Stimulated activated naive B cell treated with anti-CD40 and anti-IgM and Interleukin-4, amounts not matched to agents 10 μg/mL and 1 μg/mL and 100 μg/mL, for 72 hours (primary cell): ENCODE measurements at regions not wholly inside any gene's neighbourhood (a gene's known extent, or its start where the extent isn't known, plus 50 kb on each side); places are given as distances from the start of the nearest gene placed in this dataset.

Experiments used
- ATAC-seq, 2 donors: fragments of 150-1000 bp; cut with Tn5 transposase; replicated peaks; 2 replicates each; pipeline ENCODE4 v1.10.0; 2021; ENCODE audit warnings: moderate library complexity in 1 of 2
- DNase-seq: peaks from one replicate; pipeline ENCODE4 v3.0.0; 2021
- H3K27ac Mint-ChIP-seq: one replicate; pipeline ENCODE4 v1.8.0; 2022; ENCODE audit warnings: mild to moderate bottlenecking, mixed read lengths
- H3K27me3 Mint-ChIP-seq, 2 donors: one replicate each; pipeline ENCODE4 v1.8.0; 2022; ENCODE audit warnings: mixed read lengths in 2 of 2
- H3K36me3 Mint-ChIP-seq, 2 donors: one replicate each; pipeline ENCODE4 v1.8.0; 2022; ENCODE audit warnings: mixed read lengths in 2 of 2, mild to moderate bottlenecking in 1 of 2
- H3K4me1 Mint-ChIP-seq, 2 donors: one replicate each; pipeline ENCODE4 v1.8.0; 2022; ENCODE audit warnings: mixed read lengths in 2 of 2, mild to moderate bottlenecking in 1 of 2
- H3K4me3 Mint-ChIP-seq, 2 donors: one replicate each; pipeline ENCODE4 v1.8.0; 2022; ENCODE audit warnings: mild to moderate bottlenecking in 2 of 2, mixed read lengths in 2 of 2, moderate library complexity in 1 of 2
- H3K9me3 Mint-ChIP-seq, 2 donors: one replicate each; pipeline ENCODE4 v1.8.0; 2022; ENCODE audit warnings: mixed read lengths in 2 of 2, mild to moderate bottlenecking in 1 of 2

DNA sequence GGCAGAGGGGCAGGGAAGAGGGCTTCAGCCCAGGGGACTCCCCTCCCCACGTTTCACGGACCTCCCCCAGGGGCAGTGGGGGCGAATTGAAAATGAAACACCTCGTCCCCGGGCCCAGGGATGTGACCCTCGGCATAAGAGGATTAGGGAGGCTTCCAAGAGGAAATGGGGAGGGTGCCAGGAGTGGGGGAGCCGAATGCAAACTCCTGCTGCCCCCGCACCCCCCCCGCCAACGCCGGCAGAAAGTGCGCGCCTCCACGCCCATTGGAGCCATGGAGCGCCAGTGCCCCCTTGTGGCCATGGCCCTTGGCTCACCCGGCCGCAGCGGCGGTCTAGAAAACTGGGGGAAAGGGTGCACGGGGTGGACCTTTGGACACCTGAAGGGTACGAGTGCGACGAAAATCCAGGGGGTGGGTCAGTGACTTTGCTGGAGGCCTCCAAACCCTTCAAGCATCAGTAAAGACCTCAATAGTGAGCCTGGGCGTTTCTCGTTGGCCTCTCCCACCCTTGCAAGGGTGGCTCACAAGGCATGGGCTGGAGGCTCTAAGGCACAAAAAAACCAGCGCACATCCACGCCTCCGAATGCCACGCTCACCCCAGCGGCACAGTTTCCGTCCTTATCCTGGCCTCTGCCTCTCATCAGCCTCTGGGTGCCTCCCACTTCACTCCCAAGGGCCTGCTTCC lies 120.8 kb upstream of the PJA1 start:
- Mint-ChIP-seq H3K4me1 (peaks cover 0 to 2% of the 10 kb centered on the region in 2 donors), H3K27me3 (peaks cover 5 to 33% of the 10 kb centered on the region in 2 donors), H3K9me3 (no peaks in the 10 kb centered on the region), H3K36me3 (no peaks in the 10 kb centered on the region), H3K4me3 (peak overlapping the region; percentile 47 to 55), H3K27ac (no peak overlapping the region)
- ATAC-seq (peak; percentile 75 to 90), DNase-seq (peak; percentile 18)

DNA sequence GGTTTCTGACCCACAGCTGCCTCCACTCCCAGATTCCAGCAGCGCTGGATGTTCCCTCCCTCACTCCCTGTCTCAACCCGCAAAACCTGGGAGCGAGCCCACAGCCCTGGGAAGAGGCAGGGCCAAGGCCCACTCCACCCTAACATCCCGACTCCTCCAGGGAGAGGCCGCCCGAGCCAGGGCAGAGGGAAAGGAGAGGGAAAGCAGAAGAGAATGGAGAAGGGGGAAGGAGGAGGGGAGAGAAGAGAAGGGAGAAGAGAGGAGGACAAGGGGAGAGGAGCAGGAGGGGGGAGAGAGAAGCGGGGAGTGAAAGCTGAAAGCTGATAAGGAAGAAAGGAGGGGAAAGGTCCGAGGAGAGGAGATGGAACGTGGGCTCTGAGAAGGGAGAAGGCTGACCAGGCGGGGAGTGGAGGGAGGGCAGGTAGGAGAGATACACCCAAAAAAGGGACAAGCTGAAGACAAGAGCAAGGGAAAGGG lies 120.2 kb upstream of the PJA1 start:
- peaks cover 5 to 29% of the 10 kb centered on the region in 2 donors for H3K27me3 Mint-ChIP-seq
- no peak for ATAC-seq
- H3K9me3 Mint-ChIP-seq: no peaks in the 10 kb centered on the region
- peak overlapping the region; percentile 47 to 55 for H3K4me3 Mint-ChIP-seq
- H3K36me3 Mint-ChIP-seq: no peaks in the 10 kb centered on the region
- no peak overlapping the region for H3K27ac Mint-ChIP-seq
- peaks cover 0 to 2% of the 10 kb centered on the region in 2 donors for H3K4me1 Mint-ChIP-seq
- DNase-seq: no peak

DNA sequence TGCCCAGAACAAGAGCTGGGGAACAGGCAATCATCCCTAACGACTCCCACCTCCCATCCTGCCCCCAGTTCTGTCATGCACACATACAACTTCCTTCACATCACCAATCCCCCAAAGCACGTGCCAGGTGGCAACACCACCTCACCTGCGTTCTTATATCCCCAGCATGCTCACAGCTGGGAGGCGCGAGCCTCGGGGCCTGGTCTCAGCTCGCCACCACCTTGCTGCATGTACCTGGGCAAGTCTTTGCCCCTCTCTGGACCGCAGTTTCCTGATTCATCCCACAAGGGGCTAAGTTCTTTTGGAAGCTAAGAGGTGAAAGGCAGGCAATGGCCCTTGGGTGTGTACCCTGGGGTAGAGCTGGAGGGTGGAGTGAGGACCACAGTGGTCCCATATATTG lies 119.2 kb upstream of the PJA1 start:
- Mint-ChIP-seq H3K4me3 (no peak overlapping the region), H3K27me3 (peaks cover 11 to 31% of the 10 kb centered on the region in 2 donors), H3K27ac (no peak overlapping the region), H3K4me1 (peaks cover 0 to 2% of the 10 kb centered on the region in 2 donors), H3K9me3 (no peaks in the 10 kb centered on the region), H3K36me3 (no peaks in the 10 kb centered on the region)
- DNase-seq (no peak), ATAC-seq (no peak)

DNA sequence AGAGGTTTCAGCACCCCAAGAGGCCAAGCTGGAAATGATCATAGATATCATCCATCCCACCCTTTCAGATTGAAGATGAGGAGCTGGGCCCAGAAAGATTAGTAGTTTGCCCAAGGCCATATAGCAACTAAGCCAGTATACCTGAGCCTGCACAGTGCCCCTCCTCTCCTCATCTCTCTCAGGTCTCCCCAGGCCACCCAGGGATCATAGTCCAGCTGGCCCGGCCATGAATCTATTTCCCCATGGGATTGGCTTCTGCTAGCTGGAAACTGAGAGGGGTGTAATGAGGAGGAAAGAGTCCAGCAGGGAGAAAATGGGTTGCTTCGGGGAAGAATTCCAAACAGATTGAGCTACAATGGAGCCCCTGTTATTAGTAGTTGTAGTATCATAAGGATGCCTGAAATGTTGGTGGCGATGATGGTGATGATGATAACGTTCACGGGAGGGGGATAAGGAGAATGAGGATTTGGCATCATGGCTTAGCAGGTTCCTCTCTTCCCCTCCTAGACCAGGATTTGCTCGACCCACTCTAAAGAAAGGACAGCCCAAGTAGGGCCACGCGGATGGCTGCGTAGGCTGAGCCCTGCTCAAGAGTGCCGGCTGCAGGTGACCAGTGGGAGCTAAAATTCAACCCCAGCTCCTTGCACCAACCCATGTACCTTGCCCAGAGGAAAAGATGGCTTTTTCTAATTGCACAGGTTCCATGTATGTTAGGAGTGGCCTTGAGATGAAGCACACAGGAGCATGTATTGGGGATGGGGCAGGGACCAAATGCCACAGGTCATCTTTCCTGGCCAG lies 117.8 kb upstream of the PJA1 start:
- peaks cover 6 to 32% of the 10 kb centered on the region in 2 donors for H3K27me3 Mint-ChIP-seq
- no peaks in the 10 kb centered on the region for H3K9me3 Mint-ChIP-seq
- H3K4me1 Mint-ChIP-seq: peaks cover 0 to 2% of the 10 kb centered on the region in 2 donors
- H3K36me3 Mint-ChIP-seq: no peaks in the 10 kb centered on the region
- DNase-seq (no peak), ATAC-seq (no peak)
- no peak overlapping the region for H3K27ac Mint-ChIP-seq
- H3K4me3 Mint-ChIP-seq: no peak overlapping the region

DNA sequence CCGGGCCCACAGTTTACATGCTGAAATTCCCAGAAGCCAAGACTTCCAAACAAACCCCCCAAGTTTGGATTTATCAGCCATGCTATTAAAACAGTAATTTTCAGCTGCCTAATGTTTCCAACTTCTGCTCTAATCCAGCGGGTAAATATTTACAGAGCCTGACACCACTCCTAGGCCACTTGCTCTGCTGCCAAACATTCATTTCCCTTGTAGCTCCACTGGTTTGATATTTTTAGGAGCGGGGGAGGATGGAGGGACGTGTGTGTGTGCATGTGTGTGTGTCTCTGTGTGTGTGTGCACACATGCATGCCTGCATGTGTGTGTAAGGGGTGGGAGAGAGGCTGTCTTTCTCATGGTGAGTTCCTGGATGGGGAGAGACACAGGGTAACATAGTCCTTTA lies 115.7 kb upstream of the PJA1 start:
- DNase-seq (no peak), ATAC-seq (no peak)
- peaks cover 14 to 33% of the 10 kb centered on the region in 2 donors for H3K27me3 Mint-ChIP-seq
- no peak overlapping the region for H3K4me3 Mint-ChIP-seq
- H3K36me3 Mint-ChIP-seq: no peaks in the 10 kb centered on the region
- H3K4me1 Mint-ChIP-seq: peaks cover 0 to 2% of the 10 kb centered on the region in 2 donors
- H3K9me3 Mint-ChIP-seq: no peaks in the 10 kb centered on the region
- H3K27ac Mint-ChIP-seq: no peak overlapping the region

DNA sequence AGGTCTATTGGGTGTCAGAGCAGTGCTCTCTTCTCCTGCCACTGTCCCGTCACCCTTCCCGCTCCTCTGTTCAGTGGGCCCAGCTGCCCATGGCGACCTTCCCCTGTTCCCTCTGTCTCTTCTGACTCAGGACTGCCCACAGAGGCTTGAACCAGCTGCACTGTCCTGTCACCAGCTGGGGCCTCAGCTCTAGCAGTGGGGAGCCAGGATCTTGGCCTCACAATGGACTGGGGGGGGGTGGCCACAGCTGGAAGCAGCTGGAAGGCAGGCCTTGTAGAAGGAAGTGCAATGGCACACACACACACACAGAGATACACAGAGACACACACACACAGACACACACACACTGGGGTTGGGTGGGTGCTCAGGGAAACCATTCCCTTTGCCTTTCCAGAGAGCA lies 114.0 kb upstream of the PJA1 start:
- no peak for DNase-seq
- Mint-ChIP-seq H3K4me1 (no peaks in the 10 kb centered on the region), H3K4me3 (no peak overlapping the region), H3K36me3 (no peaks in the 10 kb centered on the region), H3K27me3 (peaks cover 19 to 28% of the 10 kb centered on the region in 2 donors), H3K9me3 (no peaks in the 10 kb centered on the region), H3K27ac (no peak overlapping the region)
- ATAC-seq: no peak

DNA sequence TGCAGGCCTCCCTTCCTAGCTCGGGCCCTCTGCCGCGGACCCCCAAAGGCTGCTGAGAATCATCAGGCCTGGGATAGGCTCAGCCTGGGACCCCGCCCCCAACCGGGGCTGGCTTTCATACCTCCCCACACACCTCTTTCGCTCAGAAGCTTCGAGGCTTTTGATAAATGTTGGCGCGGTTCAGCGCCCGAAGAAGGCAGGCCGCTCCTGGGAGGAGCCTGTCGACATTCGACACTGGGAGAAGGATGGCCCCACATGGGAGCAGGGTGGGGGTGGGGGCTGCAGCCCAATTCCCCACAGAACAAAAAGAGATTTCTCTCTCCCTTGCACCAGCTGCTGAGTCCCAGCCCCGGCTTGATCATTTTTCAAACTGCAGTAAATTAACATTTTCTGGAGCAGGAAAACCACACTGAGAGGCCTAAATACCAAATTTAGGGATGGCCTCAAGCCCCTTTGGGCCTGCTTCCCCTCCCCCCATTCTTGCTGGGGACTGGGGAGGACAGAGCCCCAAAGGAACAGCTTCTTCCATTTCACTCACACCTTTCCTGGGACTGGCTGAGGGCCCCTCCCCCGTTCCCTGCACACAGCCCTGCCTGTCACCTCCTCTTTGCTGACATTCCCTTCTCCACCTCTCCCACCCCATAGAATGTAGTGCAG lies 112.9 kb upstream of the PJA1 start:
- Mint-ChIP-seq H3K4me3 (no peak overlapping the region), H3K4me1 (no peaks in the 10 kb centered on the region), H3K9me3 (no peaks in the 10 kb centered on the region), H3K27ac (no peak overlapping the region), H3K36me3 (no peaks in the 10 kb centered on the region), H3K27me3 (peaks cover 19 to 35% of the 10 kb centered on the region in 2 donors)
- no peak for ATAC-seq
- DNase-seq: no peak

DNA sequence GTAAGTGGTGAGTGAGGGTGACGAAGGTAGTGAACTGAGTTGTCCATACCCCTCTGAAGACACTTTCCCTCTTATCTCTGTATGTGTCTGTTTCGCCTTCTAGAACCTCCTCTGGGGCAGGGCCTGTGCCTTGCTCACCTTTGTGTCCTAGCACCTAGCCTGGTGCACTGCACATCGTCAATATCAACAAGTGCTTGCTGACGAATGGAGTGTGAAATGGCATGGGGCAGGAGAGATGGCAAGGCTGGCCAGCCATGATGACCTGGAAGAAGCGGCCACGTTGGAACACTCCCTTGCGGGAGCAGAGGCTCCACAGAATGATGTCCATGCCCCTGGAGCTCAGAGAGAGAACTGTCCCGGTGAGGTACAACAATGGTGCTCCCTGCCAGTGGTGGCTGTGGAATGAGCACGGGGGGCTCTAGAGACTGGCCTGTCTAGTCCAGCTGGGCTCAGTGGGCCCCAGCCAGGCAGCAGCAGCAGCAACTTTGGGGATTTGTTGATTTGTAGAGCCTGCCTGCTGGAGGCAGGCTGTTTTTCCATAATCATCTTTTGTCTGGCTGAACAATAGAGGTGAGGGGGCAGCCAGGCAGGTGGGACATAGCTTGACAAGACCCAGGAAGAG lies 112.2 kb upstream of the PJA1 start:
- no peak for ATAC-seq
- DNase-seq: no peak
- Mint-ChIP-seq H3K27me3 (peaks cover 19 to 38% of the 10 kb centered on the region in 2 donors), H3K36me3 (no peaks in the 10 kb centered on the region), H3K4me3 (no peak overlapping the region), H3K4me1 (no peaks in the 10 kb centered on the region), H3K9me3 (no peaks in the 10 kb centered on the region), H3K27ac (no peak overlapping the region)

DNA sequence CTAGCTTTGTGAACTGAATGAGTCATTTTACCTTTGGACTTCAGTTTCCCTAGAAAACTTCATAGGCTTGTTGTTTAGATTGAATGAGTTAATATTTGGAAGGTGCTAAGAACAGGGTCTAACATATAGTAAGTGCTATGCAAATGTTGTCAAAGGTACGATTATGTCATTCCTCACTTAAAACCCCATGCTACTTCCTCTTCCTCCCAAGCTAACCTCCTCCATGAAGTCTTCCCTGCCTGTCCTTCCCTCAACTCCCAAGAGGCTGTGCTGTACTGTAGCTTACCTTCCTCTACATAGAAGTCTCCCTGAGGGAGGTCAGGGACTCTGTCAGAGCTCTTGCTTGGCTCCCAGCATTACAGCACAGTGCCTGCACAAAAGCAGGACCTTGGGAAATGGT lies 103.4 kb upstream of the PJA1 start:
- peak in 1 of 2 donors; percentile 12 for ATAC-seq
- Mint-ChIP-seq H3K9me3 (no peaks in the 10 kb centered on the region), H3K36me3 (no peaks in the 10 kb centered on the region), H3K27me3 (peaks cover 7 to 12% of the 10 kb centered on the region in 2 donors), H3K27ac (no peak overlapping the region), H3K4me1 (peaks cover 2 to 7% of the 10 kb centered on the region in 2 donors), H3K4me3 (no peak overlapping the region)
- DNase-seq: no peak

DNA sequence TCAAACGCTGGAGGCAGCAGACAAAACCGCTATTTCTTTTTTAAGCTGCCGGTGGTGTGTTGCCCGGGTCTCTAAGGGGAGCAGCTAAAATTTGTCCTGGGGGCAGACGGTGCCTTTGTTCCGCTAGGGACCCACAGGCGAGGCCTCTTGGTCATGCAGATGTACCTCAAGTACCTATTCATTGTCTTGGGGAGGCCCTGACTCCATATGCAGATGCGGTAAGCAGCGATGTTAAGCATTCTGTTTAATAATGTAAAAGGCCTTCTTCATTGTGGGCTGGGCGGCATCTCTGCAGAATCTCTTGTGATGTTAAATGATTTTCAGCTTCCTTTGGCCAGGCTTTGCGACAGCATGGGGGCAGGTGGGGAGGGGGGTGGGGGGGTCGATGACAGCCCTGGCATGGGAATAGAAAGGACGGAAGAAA lies 98.9 kb upstream of the PJA1 start:
- DNase-seq (no peak), ATAC-seq (no peak)
- Mint-ChIP-seq H3K4me3 (no peak overlapping the region), H3K4me1 (peaks cover 2 to 7% of the 10 kb centered on the region in 2 donors), H3K36me3 (no peaks in the 10 kb centered on the region), H3K27me3 (peaks cover 23 to 25% of the 10 kb centered on the region in 2 donors), H3K27ac (no peak overlapping the region), H3K9me3 (no peaks in the 10 kb centered on the region)

DNA sequence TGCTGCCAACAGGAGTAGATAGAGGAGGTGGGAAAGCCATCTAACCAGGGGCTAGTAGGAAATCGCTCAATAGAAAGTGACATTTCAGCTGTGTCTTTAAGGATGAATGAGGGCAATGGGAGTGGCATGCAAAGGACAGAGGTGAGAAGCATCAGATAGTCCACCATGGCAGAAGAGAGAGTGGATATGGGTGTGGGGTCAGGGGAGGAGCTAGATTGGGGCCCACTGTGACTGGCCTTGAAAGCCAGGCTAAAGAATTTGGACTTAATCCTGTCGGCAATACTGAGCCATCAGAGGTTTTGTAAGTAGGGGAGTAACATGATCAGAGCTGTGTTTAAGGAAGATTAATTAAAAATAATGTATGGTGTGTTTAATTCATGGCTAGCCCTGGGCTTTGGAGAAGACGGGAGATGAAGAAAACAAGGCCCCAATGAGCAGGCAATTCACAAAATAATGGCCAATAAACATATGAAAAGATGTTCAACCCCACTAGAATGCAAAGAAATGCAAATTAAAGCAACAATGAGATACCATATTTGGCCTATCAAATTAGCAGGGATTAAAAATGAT lies 98.1 kb upstream of the PJA1 start:
- no peak overlapping the region for H3K4me3 Mint-ChIP-seq
- H3K27ac Mint-ChIP-seq: no peak overlapping the region
- H3K9me3 Mint-ChIP-seq: no peaks in the 10 kb centered on the region
- no peaks in the 10 kb centered on the region for H3K36me3 Mint-ChIP-seq
- peaks cover 23 to 25% of the 10 kb centered on the region in 2 donors for H3K27me3 Mint-ChIP-seq
- peaks cover 0 to under 1% of the 10 kb centered on the region in 2 donors for H3K4me1 Mint-ChIP-seq
- DNase-seq: no peak
- ATAC-seq: no peak

DNA sequence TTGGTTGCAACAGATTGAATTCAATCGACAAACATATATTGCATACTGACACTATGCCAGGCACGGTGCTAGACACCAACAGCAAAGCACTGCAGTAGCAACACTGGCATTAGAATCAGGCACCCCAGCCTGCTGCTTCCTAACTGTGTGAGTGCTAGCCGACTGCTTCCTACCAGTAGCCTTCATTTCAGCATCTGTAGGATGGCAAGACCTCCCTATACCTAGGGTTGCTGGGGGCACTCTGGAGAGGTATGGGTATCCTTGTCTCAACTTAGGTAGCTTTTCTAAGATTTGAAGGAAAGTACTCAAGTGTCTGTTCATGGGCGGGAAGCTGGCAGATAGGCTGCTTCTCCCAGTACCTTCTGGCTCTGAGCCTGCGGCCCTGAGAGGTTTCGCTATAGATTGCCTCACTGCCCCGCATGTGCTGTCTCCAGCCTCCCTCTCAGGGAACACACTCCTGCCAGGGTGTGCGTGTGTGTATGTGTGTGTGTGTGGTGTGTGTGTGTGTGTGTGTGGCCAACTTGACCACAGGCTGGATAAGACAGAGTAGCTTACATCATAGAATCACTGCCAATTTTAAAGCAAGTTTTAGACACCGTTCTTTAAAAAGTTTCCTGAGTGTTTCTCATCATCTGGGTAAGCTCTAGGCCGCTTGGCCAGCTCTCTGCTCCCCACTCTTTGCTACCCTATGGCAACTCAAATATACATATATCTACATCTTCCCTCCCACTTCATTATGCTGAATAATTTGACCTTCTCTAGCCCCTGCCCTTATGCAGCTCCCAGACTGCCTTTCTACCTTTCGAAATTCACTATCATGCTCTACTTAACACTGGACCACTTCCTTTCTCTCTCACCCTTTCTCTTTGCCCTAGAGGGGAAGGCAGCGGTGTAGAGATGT lies 97.0 kb upstream of the PJA1 start:
- Mint-ChIP-seq H3K4me1 (no peaks in the 10 kb centered on the region), H3K36me3 (no peaks in the 10 kb centered on the region), H3K4me3 (no peak overlapping the region), H3K9me3 (no peaks in the 10 kb centered on the region), H3K27me3 (peaks cover 23 to 25% of the 10 kb centered on the region in 2 donors), H3K27ac (no peak overlapping the region)
- no peak for ATAC-seq
- DNase-seq: no peak

DNA sequence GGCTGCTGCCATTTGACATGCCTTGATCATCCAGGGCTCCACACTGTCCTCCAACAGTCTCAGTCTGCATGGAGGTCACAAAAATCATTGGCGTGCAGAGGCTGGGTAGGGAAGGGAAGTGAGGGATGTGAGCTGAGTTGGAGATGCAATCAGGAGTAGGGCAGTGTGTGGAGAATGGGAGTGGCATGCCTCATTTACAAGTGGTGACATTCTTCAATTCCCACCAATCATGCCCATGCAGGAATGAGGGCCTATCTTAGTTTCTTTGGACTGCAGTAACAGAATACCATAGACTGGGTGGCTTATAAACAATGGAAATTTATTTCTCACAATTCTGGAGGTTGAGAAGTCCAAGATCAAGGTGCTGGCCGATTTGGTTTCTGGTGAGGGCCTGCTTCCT lies 94.9 kb upstream of the PJA1 start:
- Mint-ChIP-seq H3K4me3 (no peak overlapping the region), H3K27me3 (peaks cover 20 to 21% of the 10 kb centered on the region in 2 donors), H3K9me3 (no peaks in the 10 kb centered on the region), H3K36me3 (no peaks in the 10 kb centered on the region), H3K4me1 (no peaks in the 10 kb centered on the region), H3K27ac (no peak overlapping the region)
- ATAC-seq (no peak), DNase-seq (no peak)
